Bronchial epithelial cell (primary cell): ENCODE measurements at regions not wholly inside any gene's neighbourhood (a gene's known extent, or its start where the extent isn't known, plus 50 kb on each side); places are given as distances from the start of the nearest gene placed in this dataset.

Experiments used
- DNase-seq: peaks from one replicate; pipeline ENCODE4 v3.0.0-alpha.2; 2010; ENCODE audit warnings: low read depth
- FAIRE-seq: peaks from 2 replicates; lab custom pipeline; 2011; peaks lifted over from hg19 to GRCh38; lab: Jason Lieb, UNC
- H3K27me3 ChIP-seq: 2 replicates; pipeline ENCODE4 v1.5.1; 2011; ENCODE audit warnings: low read length; ENCODE audit not compliant: control insufficient read depth, insufficient read depth
- H3K36me3 ChIP-seq: 2 replicates; pipeline ENCODE4 v1.5.1; 2011; ENCODE audit warnings: low read length; ENCODE audit not compliant: control insufficient read depth, insufficient read depth
- H3K4me3 ChIP-seq: 2 replicates; pipeline ENCODE4 v1.5.1; 2011; ENCODE audit warnings: mild to moderate bottlenecking, low read depth, low read length, control low read depth
- TF ChIP-seq, protein P1 (sequence below): IDR thresholded peaks from 2 replicates; pipeline ENCODE4 v1.5.1; 2011; ENCODE audit warnings: mild to moderate bottlenecking, moderate library complexity, low read length, control low read depth, inconsistent platforms; ENCODE audit not compliant: insufficient read depth, severe bottlenecking

- Histone ChIP-seq H3K27me3 (peaks cover 2% of the 10 kb centered on the region), H3K4me3 (no peak overlapping the region), H3K36me3 (no peaks in the 10 kb centered on the region)
- TF ChIP-seq, protein P1, sequence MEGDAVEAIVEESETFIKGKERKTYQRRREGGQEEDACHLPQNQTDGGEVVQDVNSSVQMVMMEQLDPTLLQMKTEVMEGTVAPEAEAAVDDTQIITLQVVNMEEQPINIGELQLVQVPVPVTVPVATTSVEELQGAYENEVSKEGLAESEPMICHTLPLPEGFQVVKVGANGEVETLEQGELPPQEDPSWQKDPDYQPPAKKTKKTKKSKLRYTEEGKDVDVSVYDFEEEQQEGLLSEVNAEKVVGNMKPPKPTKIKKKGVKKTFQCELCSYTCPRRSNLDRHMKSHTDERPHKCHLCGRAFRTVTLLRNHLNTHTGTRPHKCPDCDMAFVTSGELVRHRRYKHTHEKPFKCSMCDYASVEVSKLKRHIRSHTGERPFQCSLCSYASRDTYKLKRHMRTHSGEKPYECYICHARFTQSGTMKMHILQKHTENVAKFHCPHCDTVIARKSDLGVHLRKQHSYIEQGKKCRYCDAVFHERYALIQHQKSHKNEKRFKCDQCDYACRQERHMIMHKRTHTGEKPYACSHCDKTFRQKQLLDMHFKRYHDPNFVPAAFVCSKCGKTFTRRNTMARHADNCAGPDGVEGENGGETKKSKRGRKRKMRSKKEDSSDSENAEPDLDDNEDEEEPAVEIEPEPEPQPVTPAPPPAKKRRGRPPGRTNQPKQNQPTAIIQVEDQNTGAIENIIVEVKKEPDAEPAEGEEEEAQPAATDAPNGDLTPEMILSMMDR = no peak
- DNase-seq (no peak), FAIRE-seq (peak; percentile 7)
These were observed 51.2 kb upstream of the PCBD1 start for GRCh38 chr10:70939441-70940003.

DNA sequence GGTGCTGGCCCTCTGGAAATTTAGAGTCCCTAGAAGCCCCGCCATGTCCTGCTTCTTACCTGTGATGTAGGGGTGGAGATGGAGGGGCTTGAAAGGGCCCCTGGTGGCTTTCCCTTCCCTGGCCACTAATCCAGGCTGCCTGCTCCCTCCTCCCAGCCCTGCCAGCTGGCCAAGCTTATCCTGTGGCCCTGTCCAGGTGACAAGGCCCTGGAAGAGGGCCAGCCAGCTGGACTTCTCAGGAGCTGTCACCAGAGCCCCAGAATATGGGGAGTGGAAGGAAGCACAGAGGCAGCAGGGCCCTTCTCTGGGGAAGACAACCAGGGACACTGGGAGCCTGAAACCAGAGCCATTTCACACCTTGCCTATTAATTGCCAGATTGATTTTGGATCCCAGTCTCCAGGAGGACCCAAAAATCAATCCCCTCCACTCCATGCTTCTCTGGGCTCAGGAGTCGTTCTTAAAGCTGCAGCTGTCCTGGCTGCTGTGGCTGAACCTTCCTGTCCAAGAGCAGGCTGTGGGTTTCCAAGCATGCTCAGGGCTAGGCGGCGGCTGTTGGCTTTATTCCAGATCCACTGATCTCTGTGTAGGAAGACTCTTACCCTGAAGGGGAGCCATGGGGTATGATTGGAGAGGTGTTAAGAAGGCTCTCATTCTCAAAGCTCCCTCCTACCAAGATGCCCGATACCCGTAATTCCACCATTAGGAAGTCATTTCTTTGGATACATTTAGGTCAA is 52.6 kb upstream of the PCBD1 start:
- peaks cover 2% of the 10 kb centered on the region for H3K27me3 ChIP-seq
- DNase-seq (no peak), FAIRE-seq (no peak)
- TF ChIP-seq, protein P1 = no peak
- no peak overlapping the region for H3K4me3 ChIP-seq
- H3K36me3 ChIP-seq = no peaks in the 10 kb centered on the region

GRCh38 chr10:70942125-70942524 is 53.8 kb upstream of the PCBD1 start:
- peaks cover 2% of the 10 kb centered on the region for H3K27me3 ChIP-seq
- TF ChIP-seq, protein P1 = no peak
- no peak overlapping the region for H3K4me3 ChIP-seq
- H3K36me3 ChIP-seq = no peaks in the 10 kb centered on the region
- FAIRE-seq (no peak), DNase-seq (no peak)

GRCh38 chr10:70942725-70943124 is 54.4 kb upstream of the PCBD1 start:
- Histone ChIP-seq H3K36me3 (no peaks in the 10 kb centered on the region), H3K27me3 (peaks cover 2% of the 10 kb centered on the region), H3K4me3 (no peak overlapping the region)
- DNase-seq (no peak), FAIRE-seq (no peak)
- TF ChIP-seq, protein P1 = no peak

DNA sequence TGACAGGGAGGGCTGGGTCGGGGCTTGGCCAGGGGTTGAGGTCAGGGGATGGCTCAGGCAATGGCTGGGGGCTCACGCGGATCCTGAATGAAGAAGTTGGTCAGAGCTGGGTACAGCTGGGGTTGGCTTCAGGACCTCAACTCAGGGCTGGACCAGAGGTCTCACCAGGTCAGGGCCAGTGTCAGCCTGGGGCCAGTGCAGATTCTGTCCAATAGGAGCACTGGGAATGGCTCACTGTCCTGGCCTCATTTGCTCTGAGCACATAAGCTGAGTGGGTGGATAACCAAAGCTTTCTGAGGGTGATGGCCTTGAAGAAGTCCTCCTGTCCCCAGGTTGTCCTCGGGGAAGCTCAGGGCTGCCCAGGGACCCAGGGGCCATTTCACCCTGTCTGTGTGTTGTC is 54.9 kb upstream of the PCBD1 start:
- H3K27me3 ChIP-seq = peaks cover 2% of the 10 kb centered on the region
- no peak for FAIRE-seq

More for the DNA sequence above, 54.9 kb upstream of the PCBD1 start:
- TF ChIP-seq, protein P1 = no peak
- Histone ChIP-seq H3K36me3 (no peaks in the 10 kb centered on the region), H3K4me3 (no peak overlapping the region)
- no peak for DNase-seq
